ENCODE measurements at regions not wholly inside any gene's neighbourhood (a gene's known extent, or its start where the extent isn't known, plus 50 kb on each side); places are given as distances from the start of the nearest gene placed in this dataset.
"Not testable (repeated sequence)": the region's sequence is repeated elsewhere in the genome, so short reads cannot be mapped to it uniquely, and the experiment has no call there.

DNA sequence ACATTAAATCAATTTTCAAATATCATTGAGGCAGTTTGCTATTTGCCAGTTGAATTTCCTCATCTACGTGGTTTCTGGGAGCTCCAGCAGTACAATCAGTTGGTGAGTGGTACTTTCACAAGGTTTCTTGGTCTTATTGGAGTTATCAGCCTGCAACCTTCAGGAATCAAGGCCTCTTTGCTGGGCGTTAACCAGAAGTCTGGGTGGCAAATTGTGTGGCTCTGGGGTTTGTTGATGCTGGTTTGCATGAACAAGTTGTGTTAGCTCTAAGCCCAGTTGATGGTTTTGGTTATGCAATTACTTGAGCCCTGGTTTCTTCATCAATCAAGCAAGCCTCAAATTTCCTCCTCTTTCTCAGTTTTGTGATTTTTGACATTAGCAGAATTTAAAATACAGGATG lies 152.9 kb upstream of the ANKRD55 start:
- DNase-seq (ENCODE audit: low read depth): peak; percentile 3
- no peak overlapping the region for H3K4me3 ChIP-seq (ENCODE audit: low read length)
- TF ChIP-seq, protein P1, sequence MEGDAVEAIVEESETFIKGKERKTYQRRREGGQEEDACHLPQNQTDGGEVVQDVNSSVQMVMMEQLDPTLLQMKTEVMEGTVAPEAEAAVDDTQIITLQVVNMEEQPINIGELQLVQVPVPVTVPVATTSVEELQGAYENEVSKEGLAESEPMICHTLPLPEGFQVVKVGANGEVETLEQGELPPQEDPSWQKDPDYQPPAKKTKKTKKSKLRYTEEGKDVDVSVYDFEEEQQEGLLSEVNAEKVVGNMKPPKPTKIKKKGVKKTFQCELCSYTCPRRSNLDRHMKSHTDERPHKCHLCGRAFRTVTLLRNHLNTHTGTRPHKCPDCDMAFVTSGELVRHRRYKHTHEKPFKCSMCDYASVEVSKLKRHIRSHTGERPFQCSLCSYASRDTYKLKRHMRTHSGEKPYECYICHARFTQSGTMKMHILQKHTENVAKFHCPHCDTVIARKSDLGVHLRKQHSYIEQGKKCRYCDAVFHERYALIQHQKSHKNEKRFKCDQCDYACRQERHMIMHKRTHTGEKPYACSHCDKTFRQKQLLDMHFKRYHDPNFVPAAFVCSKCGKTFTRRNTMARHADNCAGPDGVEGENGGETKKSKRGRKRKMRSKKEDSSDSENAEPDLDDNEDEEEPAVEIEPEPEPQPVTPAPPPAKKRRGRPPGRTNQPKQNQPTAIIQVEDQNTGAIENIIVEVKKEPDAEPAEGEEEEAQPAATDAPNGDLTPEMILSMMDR (conservative IDR thresholded peaks at IDR 0.05; ENCODE audit: low read length): no peak

DNA sequence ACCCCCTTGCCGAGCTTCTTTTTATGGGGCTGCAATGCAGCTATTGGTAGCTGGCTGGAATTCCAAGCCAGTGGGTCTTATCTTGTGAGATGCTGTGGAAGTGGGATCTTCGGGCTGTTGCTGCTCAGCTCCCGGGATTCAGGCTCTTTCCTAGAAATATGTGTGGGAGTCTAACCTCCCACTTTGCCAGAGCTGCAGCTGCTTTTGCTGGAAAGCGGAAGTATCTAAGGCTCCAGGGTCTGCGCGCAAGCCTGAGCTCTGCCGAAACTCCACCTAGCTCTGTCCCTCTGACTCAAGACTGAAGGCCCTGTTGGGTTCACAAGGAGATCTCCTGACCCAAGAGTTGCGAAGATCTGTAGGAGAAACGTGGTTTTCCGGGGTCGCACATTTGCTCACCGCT lies 151.1 kb upstream of the ANKRD55 start:
- TF ChIP-seq, protein P1 (conservative IDR thresholded peaks at IDR 0.05; ENCODE audit: low read length): no peak
- no peak for DNase-seq (ENCODE audit: low read depth)
- no peak overlapping the region for H3K4me3 ChIP-seq (ENCODE audit: low read length)

DNA sequence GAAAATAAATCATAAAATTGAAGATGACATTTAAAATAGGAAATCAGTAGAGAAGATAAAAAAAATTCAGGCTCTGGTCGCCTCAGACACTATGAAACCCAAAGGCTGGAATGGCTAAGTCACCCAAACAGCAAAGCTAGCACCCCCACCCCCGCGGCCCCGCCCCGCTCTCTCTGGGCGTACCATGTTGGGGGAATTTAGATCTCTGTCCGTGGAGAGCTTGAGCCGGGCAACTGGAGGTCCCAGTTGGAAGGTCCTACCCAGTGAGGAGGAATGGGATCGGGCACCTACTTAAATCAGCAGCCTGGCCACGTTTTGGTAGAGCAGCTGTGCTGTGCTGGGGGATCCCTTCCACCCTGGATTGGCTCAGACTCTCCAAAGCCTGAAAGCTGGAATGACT lies 150.6 kb upstream of the ANKRD55 start:
- no peak for DNase-seq (ENCODE audit: low read depth)
- TF ChIP-seq, protein P1 (conservative IDR thresholded peaks at IDR 0.05; ENCODE audit: low read length): no peak

DNA sequence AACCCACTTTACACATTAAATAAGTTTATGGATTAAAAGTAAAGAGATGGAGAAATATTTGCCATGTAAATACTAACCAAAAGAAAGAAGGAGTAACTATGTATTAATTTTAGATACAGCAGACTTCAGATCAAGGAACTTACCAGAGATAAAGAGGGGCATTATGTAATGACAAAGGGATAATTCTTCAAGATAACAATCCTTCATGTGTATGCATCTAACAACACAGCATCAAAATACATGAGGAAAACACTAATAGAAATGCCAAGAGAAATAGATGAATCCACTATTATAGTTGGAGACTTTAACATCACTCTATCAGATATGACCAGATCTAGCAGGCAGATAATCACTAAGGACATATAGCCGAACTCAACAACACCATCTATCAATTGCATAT lies 149.8 kb upstream of the ANKRD55 start:
- TF ChIP-seq, protein P1 (conservative IDR thresholded peaks at IDR 0.05; ENCODE audit: low read length): no peak
- no peak for DNase-seq (ENCODE audit: low read depth)
- no peak overlapping the region for H3K4me3 ChIP-seq (ENCODE audit: low read length)

More for the DNA sequence above, 150.6 kb upstream of the ANKRD55 start:
- H3K4me3 ChIP-seq (ENCODE audit: low read length): no peak overlapping the region

DNA sequence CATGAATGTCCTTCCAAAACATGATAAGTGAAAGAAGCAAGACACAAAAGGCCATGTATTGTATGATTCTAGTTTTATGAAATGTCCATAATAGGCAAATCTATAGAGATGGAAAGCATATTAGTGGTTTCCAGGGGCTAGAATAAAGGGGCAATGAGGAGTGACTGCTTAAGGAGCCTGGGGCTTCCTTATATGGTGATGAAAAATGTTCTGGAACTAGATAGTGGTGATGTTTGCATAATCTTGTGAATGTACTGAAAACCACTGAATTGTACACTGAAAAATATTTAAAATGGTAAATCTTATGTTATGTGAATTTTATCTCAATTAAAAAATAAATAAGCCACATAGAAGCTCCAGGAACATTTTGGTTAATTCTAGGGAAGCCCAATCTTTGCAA lies 144.4 kb upstream of the ANKRD55 start:
- DNase-seq (ENCODE audit: low read depth): no peak
- TF ChIP-seq, protein P1 (conservative IDR thresholded peaks at IDR 0.05; ENCODE audit: low read length): no peak
- H3K4me3 ChIP-seq (ENCODE audit: low read length): no peak overlapping the region

DNA sequence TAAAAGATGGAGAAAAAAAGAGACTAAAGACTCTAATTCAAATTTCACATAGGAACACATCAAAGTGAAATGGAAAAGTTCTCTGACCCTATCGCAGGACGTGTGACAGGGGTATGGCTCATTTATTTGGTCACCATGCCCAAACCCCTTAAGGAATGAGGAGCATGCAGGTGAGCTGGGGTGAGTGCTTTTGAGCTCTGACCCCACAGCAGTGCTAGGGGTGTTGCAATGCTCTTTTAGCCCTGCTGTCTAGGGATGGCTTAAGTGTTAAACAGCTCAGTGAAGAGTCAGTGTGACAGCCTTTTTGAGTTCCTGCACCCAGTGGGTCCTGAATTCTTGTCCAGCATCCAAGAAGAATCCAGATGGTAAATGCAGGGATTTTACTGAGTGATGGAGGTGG lies 143.0 kb upstream of the ANKRD55 start:
- TF ChIP-seq, protein P1 (conservative IDR thresholded peaks at IDR 0.05; ENCODE audit: low read length): no peak
- DNase-seq (ENCODE audit: low read depth): no peak
- H3K4me3 ChIP-seq (ENCODE audit: low read length): no peak overlapping the region

DNA sequence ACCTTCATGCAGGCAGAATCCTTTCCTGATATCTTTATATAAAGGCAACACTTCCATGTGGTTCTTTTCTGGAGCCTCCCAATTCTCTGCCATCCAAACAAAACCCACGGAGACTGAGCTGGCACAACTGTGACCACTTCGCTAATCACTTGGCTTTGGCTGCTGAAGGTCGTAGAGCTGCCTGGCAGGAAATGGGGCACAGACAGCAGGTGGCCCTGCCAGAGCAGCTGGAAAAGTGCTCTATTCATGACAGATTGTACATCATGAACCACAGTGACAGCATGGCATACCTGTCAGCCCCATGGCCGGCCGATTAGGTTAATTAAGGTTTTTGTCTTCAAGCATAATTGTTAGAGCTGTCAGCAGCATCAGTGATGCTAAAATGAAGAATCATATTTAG lies 141.9 kb upstream of the ANKRD55 start:
- no peak for DNase-seq (ENCODE audit: low read depth)
- no peak overlapping the region for H3K4me3 ChIP-seq (ENCODE audit: low read length)
- TF ChIP-seq, protein P1 (conservative IDR thresholded peaks at IDR 0.05; ENCODE audit: low read length): no peak

DNA sequence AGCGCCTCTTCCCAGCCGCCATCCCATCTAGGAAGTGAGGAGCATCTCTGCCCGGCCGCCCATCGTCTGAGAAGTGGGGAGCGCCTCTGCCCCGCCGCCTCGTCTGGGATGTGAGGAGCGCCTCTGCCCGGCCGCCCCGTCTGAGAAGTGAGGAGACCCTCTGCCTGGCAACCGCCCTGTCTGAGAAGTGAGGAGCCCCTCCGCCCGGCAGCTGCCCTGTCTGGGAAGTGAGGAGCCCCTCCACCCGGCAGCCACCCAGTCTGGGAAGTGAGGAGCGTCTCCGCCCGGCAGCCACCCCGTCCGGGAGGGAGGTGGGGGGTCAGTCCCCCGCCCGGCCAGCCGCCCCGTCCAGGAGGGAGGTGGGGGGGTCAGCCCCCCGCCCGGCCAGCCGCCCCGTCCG lies 139.4 kb upstream of the ANKRD55 start:
- H3K4me3 ChIP-seq (ENCODE audit: low read length); DNase-seq (ENCODE audit: low read depth): not testable (repeated sequence)
